SK-N-MC (cell line): ENCODE measurements at regions not wholly inside any gene's neighbourhood (a gene's known extent, or its start where the extent isn't known, plus 50 kb on each side); places are given as distances from the start of the nearest gene placed in this dataset.

Experiments used
- EZH2 ChIP-seq: fragments of 200-600 bp; sonication (generic); IDR thresholded peaks from one replicate; pipeline ENCODE4 v1.6.1; 2017; ENCODE audit warnings: antibody characterized with exemption
- FOXP2 ChIP-seq: optimal IDR thresholded peaks from 2 replicates; pipeline ENCODE3; 2011; ENCODE audit warnings: mild to moderate bottlenecking, moderate library complexity; ENCODE audit not compliant: insufficient read depth; ENCODE audit errors: extremely low read length, control extremely low read depth
- POLR2AphosphoS5 ChIP-seq: IDR thresholded peaks from 2 replicates; pipeline ENCODE4 v1.6.1; 2012; ENCODE audit warnings: mild to moderate bottlenecking, low read depth, low read length, borderline replicate concordance

DNA sequence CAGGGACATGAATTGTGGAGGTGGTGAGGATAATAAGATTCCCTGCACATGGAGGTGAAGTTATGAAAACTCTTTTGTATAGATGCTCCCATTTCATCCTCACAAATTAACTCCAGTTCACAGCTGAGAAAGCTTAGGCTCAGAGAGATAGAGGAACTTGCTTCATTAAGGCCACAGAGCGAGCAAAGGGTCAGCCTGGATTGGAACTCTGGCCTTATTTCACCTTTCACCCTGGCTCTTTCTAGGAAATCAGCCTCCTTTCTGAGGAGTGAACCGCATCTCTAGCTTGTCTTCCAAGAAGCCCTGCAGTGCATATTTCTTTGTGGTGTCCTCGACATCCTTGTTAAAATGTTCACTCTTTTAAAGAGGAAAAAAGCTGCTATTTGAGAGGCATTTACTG lies 58.0 kb upstream of the SLC25A26 start:
- TF ChIP-seq EZH2 (no peak), POLR2AphosphoS5 (no peak), FOXP2 (no peak)
